Osteocyte (in vitro differentiated cells): ENCODE measurements at regions not wholly inside any gene's neighbourhood (a gene's known extent, or its start where the extent isn't known, plus 50 kb on each side); places are given as distances from the start of the nearest gene placed in this dataset.
A peak's percentile ranks its signal among the peaks of the same experiment; 100 is the strongest.

ENCODE experiments used
- DNase-seq: peaks from one replicate; pipeline ENCODE4 v3.0.0; 2021; ENCODE audit warnings: mixed read lengths; ENCODE audit not compliant: unreplicated experiment; ENCODE audit errors: extremely low spot score
- H3K27ac Mint-ChIP-seq: one replicate; pipeline ENCODE4 v1.8.0; 2021; ENCODE audit warnings: mild to moderate bottlenecking, mixed read lengths; ENCODE audit not compliant: unreplicated experiment
- H3K27me3 Mint-ChIP-seq: one replicate; pipeline ENCODE4 v1.8.0; 2021; ENCODE audit warnings: mixed read lengths; ENCODE audit not compliant: unreplicated experiment
- H3K36me3 Mint-ChIP-seq: one replicate; pipeline ENCODE4 v1.8.0; 2021; ENCODE audit warnings: mixed read lengths; ENCODE audit not compliant: unreplicated experiment
- H3K4me1 Mint-ChIP-seq: one replicate; pipeline ENCODE4 v1.8.0; 2021; ENCODE audit warnings: mixed read lengths; ENCODE audit not compliant: unreplicated experiment
- H3K4me3 Mint-ChIP-seq: one replicate; pipeline ENCODE4 v1.8.0; 2021; ENCODE audit warnings: mild to moderate bottlenecking, moderate library complexity, mixed read lengths; ENCODE audit not compliant: unreplicated experiment
- H3K9me3 Mint-ChIP-seq: one replicate; pipeline ENCODE4 v1.8.0; 2021; ENCODE audit warnings: mixed read lengths; ENCODE audit not compliant: unreplicated experiment
- CTCF ChIP-seq: fragments of 200-600 bp; sonication (generic); IDR thresholded peaks from 2 replicates; pipeline ENCODE4 v1.5.0; 2021; ENCODE audit warnings: antibody characterized with exemption, mild to moderate bottlenecking, moderate library complexity

- no peaks in the 10 kb centered on the region for H3K9me3 Mint-ChIP-seq
- H3K27me3 Mint-ChIP-seq = no peaks in the 10 kb centered on the region
- DNase-seq = no peak
- peaks cover 28% of the 10 kb centered on the region for H3K4me1 Mint-ChIP-seq
- no peak for TF ChIP-seq CTCF
- peak overlapping the region; percentile 3 for H3K27ac Mint-ChIP-seq
- H3K36me3 Mint-ChIP-seq = peaks cover 11% of the 10 kb centered on the region
- no peak overlapping the region for H3K4me3 Mint-ChIP-seq
These were observed 55.8 kb downstream of the NAV1 start for GRCh38 chr1:201594575-201595245.

- Mint-ChIP-seq H3K36me3 (peaks cover 8% of the 10 kb centered on the region), H3K27ac (no peak overlapping the region), H3K4me1 (peaks cover 35% of the 10 kb centered on the region), H3K27me3 (no peaks in the 10 kb centered on the region), H3K9me3 (no peaks in the 10 kb centered on the region), H3K4me3 (no peak overlapping the region)
- no peak for TF ChIP-seq CTCF
- no peak for DNase-seq
These were observed 56.5 kb downstream of the NAV1 start for GRCh38 chr1:201595381-201595780.

GRCh38 chr1:201596101-201596868 is 57.4 kb downstream of the NAV1 start:
- H3K9me3 Mint-ChIP-seq = no peaks in the 10 kb centered on the region
- H3K4me3 Mint-ChIP-seq = no peak overlapping the region
- TF ChIP-seq CTCF = no peak
- H3K36me3 Mint-ChIP-seq = peaks cover 5% of the 10 kb centered on the region
- H3K27me3 Mint-ChIP-seq = no peaks in the 10 kb centered on the region
- DNase-seq = no peak
- peaks cover 36% of the 10 kb centered on the region for H3K4me1 Mint-ChIP-seq
- no peak overlapping the region for H3K27ac Mint-ChIP-seq

GRCh38 chr1:201597551-201598230 is 58.8 kb downstream of the NAV1 start:
- DNase-seq = no peak
- H3K9me3 Mint-ChIP-seq = no peaks in the 10 kb centered on the region
- H3K4me1 Mint-ChIP-seq = peaks cover 44% of the 10 kb centered on the region
- no peak for TF ChIP-seq CTCF
- H3K27ac Mint-ChIP-seq = no peak overlapping the region
- no peak overlapping the region for H3K4me3 Mint-ChIP-seq
- H3K36me3 Mint-ChIP-seq = peaks cover 2% of the 10 kb centered on the region
- no peaks in the 10 kb centered on the region for H3K27me3 Mint-ChIP-seq

GRCh38 chr1:201598396-201598795 is 59.5 kb downstream of the NAV1 start:
- Mint-ChIP-seq H3K36me3 (peaks cover 2% of the 10 kb centered on the region), H3K4me3 (no peak overlapping the region), H3K27me3 (no peaks in the 10 kb centered on the region), H3K9me3 (no peaks in the 10 kb centered on the region), H3K4me1 (peaks cover 44% of the 10 kb centered on the region), H3K27ac (no peak overlapping the region)
- DNase-seq = no peak
- no peak for TF ChIP-seq CTCF
